H1 (cell line): ENCODE measurements at regions not wholly inside any gene's neighbourhood (a gene's known extent, or its start where the extent isn't known, plus 50 kb on each side); places are given as distances from the start of the nearest gene placed in this dataset.

Experiments used
- CTCF ChIA-PET: fragments of 300-600 bp; sonication (Branson Sonifier 250); formaldehyde crosslinking; loops from one replicate; lab custom pipeline; 2021; ENCODE audit not compliant: partially characterized antibody; lab: Charles Lee
- POLR2A ChIA-PET: fragments of 300-600 bp; sonication (Branson Sonifier 250); formaldehyde crosslinking; loops from one replicate; lab custom pipeline; 2021; ENCODE audit warnings: inconsistent platforms; ENCODE audit not compliant: partially characterized antibody; lab: Charles Lee
- DNase-seq, 2 experiments: peaks; one replicate each; pipeline versions ENCODE4 v3.0.0 to v3.0.0-alpha.2; 2010 to 2022; ENCODE audit warnings: low spot score in 2 of 2, low read depth in 1 of 2, mixed read lengths in 1 of 2
- FAIRE-seq: peaks from 2 replicates; lab custom pipeline; 2011; peaks lifted over from hg19 to GRCh38; lab: Jason Lieb, UNC
- H2AFZ ChIP-seq: 2 replicates; pipeline ENCODE4 v1.8.1; 2012; ENCODE audit warnings: low read length, inconsistent platforms
- H2AK5ac ChIP-seq: 2 replicates; pipeline ENCODE4 v1.6.1; 2013; ENCODE audit warnings: low read depth, low read length
- H2BK120ac ChIP-seq: replicated peaks from 2 replicates; pipeline ENCODE3; 2013; ENCODE audit warnings: low read depth, low read length, inconsistent platforms
- H2BK12ac ChIP-seq: 2 replicates; pipeline ENCODE4 v1.6.1; 2013; ENCODE audit warnings: low read depth, low read length
- H2BK15ac ChIP-seq: 2 replicates; pipeline ENCODE4 v1.6.1; 2013; ENCODE audit warnings: low read length
- H2BK20ac ChIP-seq: 2 replicates; pipeline ENCODE4 v1.6.1; 2013; ENCODE audit warnings: low read length
- H2BK5ac ChIP-seq: 2 replicates; pipeline ENCODE4 v1.6.1; 2013; ENCODE audit warnings: low read depth, low read length
- H3K14ac ChIP-seq: 2 replicates; pipeline ENCODE4 v1.6.1; 2013; ENCODE audit warnings: inconsistent platforms; ENCODE audit not compliant: insufficient read length
- H3K18ac ChIP-seq: 2 replicates; pipeline ENCODE4 v1.6.1; 2013; ENCODE audit warnings: low read length; ENCODE audit errors: extremely low read depth
- H3K23ac ChIP-seq: 2 replicates; pipeline ENCODE4 v1.6.1; 2013; ENCODE audit warnings: inconsistent platforms; ENCODE audit not compliant: insufficient read length
- H3K23me2 ChIP-seq: 2 replicates; pipeline ENCODE4 v1.6.1; 2013; ENCODE audit warnings: low read depth, low read length
- H3K27ac ChIP-seq: 2 replicates; pipeline ENCODE4 v1.6.1; 2011; ENCODE audit warnings: low read depth, low read length, inconsistent platforms
- H3K27me3 ChIP-seq, 4 experiments: replicated peaks in 1 of 4; 1 replicate in 1 of 4; 2 replicates in 3 of 4; pipeline versions ENCODE4 v1.6.1 to v1.8.1; 2011 to 2013; ENCODE audit warnings: low read length in 3 of 4, mild to moderate bottlenecking in 3 of 4, inconsistent platforms in 2 of 4, mixed read lengths in 2 of 4, moderate library complexity in 1 of 4; ENCODE audit not compliant: control insufficient read depth in 3 of 4, insufficient read depth in 3 of 4; ENCODE audit errors: extremely low read depth in 1 of 4
- H3K36me3 ChIP-seq, 4 experiments: 2 replicates each; pipeline versions ENCODE4 v1.6.1 to v1.8.1; 2011 to 2013; ENCODE audit warnings: mild to moderate bottlenecking in 4 of 4, low read length in 3 of 4, moderate library complexity in 2 of 4, control low read depth in 1 of 4, inconsistent platforms in 1 of 4; ENCODE audit not compliant: insufficient read depth in 4 of 4, control insufficient read depth in 2 of 4
- H3K4ac ChIP-seq: replicated peaks from 2 replicates; pipeline ENCODE3; 2013; ENCODE audit warnings: low read length, low read depth, mixed read lengths, inconsistent platforms; ENCODE audit not compliant: insufficient read length
- H3K4me1 ChIP-seq, 4 experiments: replicated peaks in 1 of 4; 1 replicate in 1 of 4; 2 replicates in 3 of 4; pipeline versions ENCODE4 v1.6.1 to v1.8.1; 2011 to 2013; ENCODE audit warnings: low read length in 3 of 4, inconsistent platforms in 2 of 4, mixed read lengths in 1 of 4; ENCODE audit not compliant: insufficient read depth in 4 of 4, control insufficient read depth in 3 of 4
- H3K4me2 ChIP-seq, 2 experiments: 2 replicates each; pipeline versions ENCODE4 v1.6.1 to v1.8.1; 2011 to 2013; ENCODE audit warnings: low read depth in 2 of 2, low read length in 2 of 2, control low read depth in 1 of 2, inconsistent platforms in 1 of 2, mild to moderate bottlenecking in 1 of 2; ENCODE audit not compliant: insufficient read depth in 1 of 2
- H3K4me3 ChIP-seq, 4 experiments: fragments of 200-600, 300-600 bp in 1 of 4; sonication (generic), shearing (Covaris generic), sonication (Bioruptor Twin) in 1 of 4; 2 replicates each; pipeline versions ENCODE4 v1.5.1 to v1.8.1; 2011 to 2016; ENCODE audit warnings: low read length in 4 of 4, low read depth in 3 of 4, control low read depth in 2 of 4, inconsistent platforms in 2 of 4, mild to moderate bottlenecking in 2 of 4, mixed read lengths in 1 of 4, moderate library complexity in 1 of 4; ENCODE audit not compliant: insufficient read depth in 2 of 4; ENCODE audit errors: extremely low read depth in 1 of 4
- H3K56ac ChIP-seq: replicated peaks from 2 replicates; pipeline ENCODE3; 2013; ENCODE audit warnings: low read depth, mild to moderate bottlenecking, mixed read lengths, low read length, inconsistent platforms; ENCODE audit not compliant: insufficient read length
- H3K79me1 ChIP-seq: 2 replicates; pipeline ENCODE4 v1.6.1; 2013; ENCODE audit warnings: low read depth, low read length, control low read depth
- H3K79me2 ChIP-seq, 2 experiments: 2 replicates each; pipeline versions ENCODE4 v1.6.1 to v1.8.1; 2012 to 2013; ENCODE audit warnings: low read length in 2 of 2, mild to moderate bottlenecking in 2 of 2, inconsistent platforms in 1 of 2; ENCODE audit not compliant: insufficient read depth in 2 of 2, control insufficient read depth in 1 of 2
- H3K9ac ChIP-seq, 4 experiments: replicated peaks in 1 of 4; 1 replicate in 1 of 4; 2 replicates in 3 of 4; pipeline versions ENCODE4 v1.6.1 to v1.8.1; 2011 to 2013; ENCODE audit warnings: low read depth in 3 of 4, low read length in 3 of 4, control low read depth in 2 of 4, mild to moderate bottlenecking in 2 of 4, moderate library complexity in 2 of 4, inconsistent platforms in 1 of 4; ENCODE audit errors: extremely low read depth in 1 of 4
- H3K9me3 ChIP-seq, 2 experiments: 2 replicates each; pipeline versions ENCODE4 v1.6.1 to v1.8.1; 2012 to 2013; ENCODE audit warnings: mild to moderate bottlenecking in 2 of 2, moderate library complexity in 2 of 2, control low read depth in 1 of 2, inconsistent platforms in 1 of 2, low read depth in 1 of 2, low read length in 1 of 2, mixed read lengths in 1 of 2; ENCODE audit not compliant: insufficient read depth in 2 of 2
- H4K20me1 ChIP-seq, 2 experiments: replicated peaks in 1 of 2; 2 replicates each; pipeline versions ENCODE3 to v1.8.1; 2011 to 2013; ENCODE audit warnings: inconsistent platforms in 2 of 2, low read length in 2 of 2, mild to moderate bottlenecking in 1 of 2; ENCODE audit not compliant: insufficient read depth in 2 of 2, control insufficient read depth in 1 of 2
- H4K5ac ChIP-seq: 2 replicates; pipeline ENCODE4 v1.6.1; 2013; ENCODE audit warnings: low read length, low read depth, mixed read lengths, inconsistent platforms; ENCODE audit not compliant: insufficient read length
- H4K8ac ChIP-seq: 2 replicates; pipeline ENCODE4 v1.8.0; 2013; ENCODE audit warnings: mild to moderate bottlenecking, moderate library complexity, low read length, inconsistent platforms; ENCODE audit not compliant: insufficient read depth; ENCODE audit errors: extremely low read depth
- H4K91ac ChIP-seq: replicated peaks from 2 replicates; pipeline ENCODE3; 2013; ENCODE audit warnings: low read length, mixed read lengths, inconsistent platforms; ENCODE audit not compliant: insufficient read length
- ATF3 ChIP-seq: IDR thresholded peaks from 2 replicates; pipeline ENCODE4 v1.6.1; 2011; ENCODE audit warnings: low read depth, mild to moderate bottlenecking, low read length; ENCODE audit not compliant: insufficient read depth
- BCL11A ChIP-seq, 2 experiments: IDR thresholded peaks; one replicate each; pipeline ENCODE4 v1.6.1; 2011; ENCODE audit warnings: low read depth in 2 of 2, low read length in 2 of 2, mild to moderate bottlenecking in 2 of 2
- BRCA1 ChIP-seq: IDR thresholded peaks from 2 replicates; pipeline ENCODE4 v1.6.1; 2012; ENCODE audit warnings: low read depth, low read length, improper control_type of control experiment
- CHD1 ChIP-seq: IDR thresholded peaks from 2 replicates; pipeline ENCODE4 v1.6.1; 2012; ENCODE audit warnings: low read depth, low read length, improper control_type of control experiment
- CTCF ChIP-seq, 3 experiments: IDR thresholded peaks; 1 replicate in 2 of 3; 2 replicates in 1 of 3; pipeline versions ENCODE4 v1.5.1 to v1.6.1; 2011; ENCODE audit warnings: low read length in 3 of 3, mild to moderate bottlenecking in 3 of 3, inconsistent platforms in 2 of 3, low read depth in 1 of 3, moderate library complexity in 1 of 3; ENCODE audit not compliant: insufficient read depth in 1 of 3; ENCODE audit errors: control extremely low read depth in 1 of 3
- JUND ChIP-seq: IDR thresholded peaks from 2 replicates; pipeline ENCODE4 v1.6.1; 2011; ENCODE audit warnings: mild to moderate bottlenecking, improper control_type of control experiment, low read length
- NANOG ChIP-seq: IDR thresholded peaks from 2 replicates; pipeline ENCODE4 v1.6.1; 2011; ENCODE audit warnings: low read length, low read depth, mild to moderate bottlenecking, inconsistent platforms; ENCODE audit not compliant: insufficient read depth, poor library complexity, severe bottlenecking
- POLR2AphosphoS5 ChIP-seq: IDR thresholded peaks from 2 replicates; pipeline ENCODE4 v1.6.1; 2011; ENCODE audit warnings: low read depth, low read length
- RFX5 ChIP-seq: IDR thresholded peaks from 2 replicates; pipeline ENCODE4 v1.6.1; 2011; ENCODE audit warnings: low read depth, low read length, improper control_type of control experiment, borderline replicate concordance
- WGBS, 2 experiments: shearing (Covaris generic) in 1 of 2; methylation state at CpG; one replicate each; pipeline versions ENCODE4 v1.1.6 to v1.1.7; 2013 to 2015; ENCODE audit warnings: low lambda C conversion rate in 2 of 2, mixed read lengths in 2 of 2, inconsistent platforms in 1 of 2, low coverage in 1 of 2, missing lambda C conversion rate in 1 of 2; ENCODE audit not compliant: insufficient replicate concordance in 2 of 2, insufficient coverage in 1 of 2, insufficient read length in 1 of 2; ENCODE audit errors: extremely low coverage in 1 of 2, missing lambda C conversion rate in 1 of 2; 5-methylcytosine and 5-hydroxymethylcytosine counted together
- TF ChIP-seq, protein P1 (sequence below): IDR thresholded peaks from 2 replicates; pipeline ENCODE4 v1.6.1; 2012; ENCODE audit warnings: low read length, inconsistent platforms

DNA sequence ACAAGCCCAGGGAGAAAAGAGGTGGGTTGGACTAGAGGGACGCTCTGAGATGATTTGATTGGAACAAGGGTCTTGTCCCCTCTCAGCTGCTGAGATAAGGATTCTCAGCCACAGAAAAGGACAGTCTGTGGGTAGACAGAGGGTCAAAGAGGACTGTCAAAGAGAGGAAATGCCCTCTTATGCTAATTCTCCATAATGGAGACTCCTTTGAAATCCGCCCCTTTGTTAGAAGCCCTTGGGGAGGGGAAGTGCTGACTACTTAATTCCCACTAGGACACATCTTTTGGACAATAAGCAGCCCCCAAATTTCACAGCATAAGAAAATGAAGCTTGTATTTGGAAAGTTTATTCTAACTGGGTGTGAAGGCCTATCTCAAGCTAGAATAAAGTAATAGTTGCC lies 176.6 kb downstream of the KTN1 start:
- 77% methylated on average over 2 of the region's 2 CpGs; no CpG with 5 or more reads in 1 of the 2 experiments for WGBS, 2 experiments
- H2BK12ac ChIP-seq: no peak overlapping the region
- FAIRE-seq (no peak), DNase-seq (no peak)
- no peak overlapping the region for H2BK20ac ChIP-seq
- no peak overlapping the region for H3K27ac ChIP-seq
- H3K14ac ChIP-seq: no peak overlapping the region
- peaks cover 0 to 10% (median 4%) of the 10 kb centered on the region in 4 experiments; a peak in 4 of 7 replicates for H3K4me1 ChIP-seq
- no peak overlapping the region for H4K5ac ChIP-seq
- no peak overlapping the region for H3K4ac ChIP-seq
- no peaks in the 10 kb centered on the region; the same call in 1 of the 2 replicates for H3K23me2 ChIP-seq
- no peak overlapping the region for H2AFZ ChIP-seq
- H3K23ac ChIP-seq: no peak overlapping the region
- H3K4me2 ChIP-seq: no peak overlapping the region
- H3K27me3 ChIP-seq: no peaks in the 10 kb centered on the region
- no peak overlapping the region for H3K9ac ChIP-seq
- no peaks in the 10 kb centered on the region for H3K79me1 ChIP-seq
- no peaks in the 10 kb centered on the region for H4K20me1 ChIP-seq
- no peak overlapping the region for H2BK5ac ChIP-seq
- H3K9me3 ChIP-seq: no peaks in the 10 kb centered on the region
- H3K56ac ChIP-seq: no peak overlapping the region
- no peak overlapping the region for H4K91ac ChIP-seq
- no peak overlapping the region for H3K18ac ChIP-seq
- H3K36me3 ChIP-seq: no peaks in the 10 kb centered on the region
- ChIA-PET POLR2A (no interaction called here), CTCF (interaction anchor here (1.0 kb wide), 1 partner anchor 8 kb away, joined by 3 read pairs; no protein-coding TSS in a partner anchor)
- H3K79me2 ChIP-seq: no peaks in the 10 kb centered on the region
- H2AK5ac ChIP-seq: no peak overlapping the region
- H2BK15ac ChIP-seq: no peak overlapping the region
- no peak overlapping the region for H2BK120ac ChIP-seq
- H4K8ac ChIP-seq: no peak overlapping the region
- no peak overlapping the region for H3K4me3 ChIP-seq
- TF ChIP-seq, protein P1, sequence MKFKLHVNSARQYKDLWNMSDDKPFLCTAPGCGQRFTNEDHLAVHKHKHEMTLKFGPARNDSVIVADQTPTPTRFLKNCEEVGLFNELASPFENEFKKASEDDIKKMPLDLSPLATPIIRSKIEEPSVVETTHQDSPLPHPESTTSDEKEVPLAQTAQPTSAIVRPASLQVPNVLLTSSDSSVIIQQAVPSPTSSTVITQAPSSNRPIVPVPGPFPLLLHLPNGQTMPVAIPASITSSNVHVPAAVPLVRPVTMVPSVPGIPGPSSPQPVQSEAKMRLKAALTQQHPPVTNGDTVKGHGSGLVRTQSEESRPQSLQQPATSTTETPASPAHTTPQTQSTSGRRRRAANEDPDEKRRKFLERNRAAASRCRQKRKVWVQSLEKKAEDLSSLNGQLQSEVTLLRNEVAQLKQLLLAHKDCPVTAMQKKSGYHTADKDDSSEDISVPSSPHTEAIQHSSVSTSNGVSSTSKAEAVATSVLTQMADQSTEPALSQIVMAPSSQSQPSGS: no peak
- TF ChIP-seq ATF3 (no peak), NANOG (no peak), RFX5 (no peak), POLR2AphosphoS5 (no peak), BRCA1 (no peak), CHD1 (no peak), BCL11A (IDR thresholded peaks at IDR 0.05; ENCODE audit: low read depth in 2 of 2, low read length in 2 of 2) (no peak), JUND (no peak), CTCF (IDR thresholded peaks at IDR 0.05; ENCODE audit: control extremely low read depth in 1 of 3, insufficient read depth in 1 of 3, low read depth in 1 of 3, low read length in 3 of 3) (no peak)
